ENCODE measurements at regions not wholly inside any gene's neighbourhood (a gene's known extent, or its start where the extent isn't known, plus 50 kb on each side); places are given as distances from the start of the nearest gene placed in this dataset.

DNA sequence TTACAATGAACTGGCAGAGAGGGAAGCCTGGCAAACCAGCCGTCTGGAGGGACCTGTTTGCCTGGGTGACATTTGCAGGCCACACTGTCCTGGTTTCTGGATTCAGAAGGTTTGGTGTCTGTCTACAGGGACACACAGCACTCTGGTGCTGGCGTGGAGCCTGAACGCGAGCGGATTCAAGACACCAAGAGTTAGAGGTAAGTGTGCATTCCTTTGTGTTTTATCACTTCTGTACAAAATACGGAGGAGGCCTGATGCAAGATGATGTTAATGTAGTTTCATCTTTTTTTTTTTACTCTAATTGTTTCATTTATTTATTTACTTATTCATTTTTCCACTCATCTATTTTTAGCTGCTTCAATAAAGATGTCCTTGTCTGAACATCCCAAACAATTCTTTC, 485.3 kb upstream of the ADARB2 start:
- intact Hi-C loops (cut with micrococcal nuclease) = no loop called here
- TF ChIP-seq, protein P1, sequence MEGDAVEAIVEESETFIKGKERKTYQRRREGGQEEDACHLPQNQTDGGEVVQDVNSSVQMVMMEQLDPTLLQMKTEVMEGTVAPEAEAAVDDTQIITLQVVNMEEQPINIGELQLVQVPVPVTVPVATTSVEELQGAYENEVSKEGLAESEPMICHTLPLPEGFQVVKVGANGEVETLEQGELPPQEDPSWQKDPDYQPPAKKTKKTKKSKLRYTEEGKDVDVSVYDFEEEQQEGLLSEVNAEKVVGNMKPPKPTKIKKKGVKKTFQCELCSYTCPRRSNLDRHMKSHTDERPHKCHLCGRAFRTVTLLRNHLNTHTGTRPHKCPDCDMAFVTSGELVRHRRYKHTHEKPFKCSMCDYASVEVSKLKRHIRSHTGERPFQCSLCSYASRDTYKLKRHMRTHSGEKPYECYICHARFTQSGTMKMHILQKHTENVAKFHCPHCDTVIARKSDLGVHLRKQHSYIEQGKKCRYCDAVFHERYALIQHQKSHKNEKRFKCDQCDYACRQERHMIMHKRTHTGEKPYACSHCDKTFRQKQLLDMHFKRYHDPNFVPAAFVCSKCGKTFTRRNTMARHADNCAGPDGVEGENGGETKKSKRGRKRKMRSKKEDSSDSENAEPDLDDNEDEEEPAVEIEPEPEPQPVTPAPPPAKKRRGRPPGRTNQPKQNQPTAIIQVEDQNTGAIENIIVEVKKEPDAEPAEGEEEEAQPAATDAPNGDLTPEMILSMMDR (IDR thresholded peaks at IDR 0.05; ENCODE audit: borderline replicate concordance) = no peak

DNA sequence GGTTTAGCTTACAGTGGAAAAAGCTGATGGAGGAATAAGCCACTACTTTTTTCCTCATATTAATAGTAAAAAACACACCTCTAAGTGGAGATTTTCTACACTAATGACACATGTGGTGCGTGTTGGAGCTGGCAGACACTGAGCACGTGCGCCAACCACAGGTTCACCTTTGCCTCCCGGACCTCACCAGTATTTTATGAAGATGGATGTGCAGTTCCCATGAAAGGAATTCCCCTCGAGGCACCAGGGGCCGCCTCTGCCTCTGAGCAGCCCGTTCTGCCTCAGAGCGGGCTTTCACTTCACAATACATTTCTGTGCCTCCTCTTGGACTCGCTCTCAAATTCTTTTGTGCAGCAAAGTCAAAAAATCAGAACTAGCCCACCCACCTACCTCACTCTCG, 477.5 kb upstream of the ADARB2 start:
- no peak overlapping the region for H3K27ac ChIP-seq (replicated peaks)
- no peaks in the 10 kb centered on the region for H3K4me1 ChIP-seq
- DNase-seq = no peak
- no peak overlapping the region for H3K4me3 ChIP-seq
- intact Hi-C loops (cut with micrococcal nuclease) = no loop called here
- H3K27me3 ChIP-seq (ENCODE audit: low read depth) = peaks cover 22% of the 10 kb centered on the region
- H3K9me3 ChIP-seq (replicated peaks) = no peaks in the 10 kb centered on the region
- no peaks in the 10 kb centered on the region for H3K36me3 ChIP-seq
- TF ChIP-seq, protein P1 (IDR thresholded peaks at IDR 0.05; ENCODE audit: borderline replicate concordance) = no peak

More for the DNA sequence above, 485.3 kb upstream of the ADARB2 start:
- H3K9me3 ChIP-seq (replicated peaks) = peaks cover 8% of the 10 kb centered on the region
- H3K36me3 ChIP-seq = no peaks in the 10 kb centered on the region
- no peaks in the 10 kb centered on the region for H3K27me3 ChIP-seq (ENCODE audit: low read depth)
- H3K4me3 ChIP-seq = no peak overlapping the region
- H3K27ac ChIP-seq (replicated peaks) = no peak overlapping the region
- no peak for DNase-seq
- no peaks in the 10 kb centered on the region for H3K4me1 ChIP-seq

DNA sequence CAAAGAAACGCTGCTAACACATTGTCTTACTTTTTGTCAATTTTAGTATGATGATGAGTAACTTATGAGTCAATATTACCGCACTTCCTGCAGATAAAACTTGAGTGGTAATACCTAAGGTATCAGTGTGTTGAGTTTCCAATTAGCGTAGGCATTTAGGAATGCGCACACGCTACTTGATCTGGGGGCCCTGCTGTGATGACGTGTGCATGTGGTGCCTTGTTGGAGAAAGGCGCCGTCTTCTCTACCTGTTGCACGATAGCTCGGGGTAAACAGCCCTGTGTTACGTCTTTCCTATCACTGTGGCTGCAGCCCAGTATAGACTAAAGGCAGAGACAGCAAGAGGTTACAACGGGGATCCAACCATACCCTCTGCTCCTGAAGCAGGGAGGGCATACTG, 476.8 kb upstream of the ADARB2 start:
- no peaks in the 10 kb centered on the region for H3K9me3 ChIP-seq (replicated peaks)
- no peaks in the 10 kb centered on the region for H3K36me3 ChIP-seq
- TF ChIP-seq, protein P1 (IDR thresholded peaks at IDR 0.05; ENCODE audit: borderline replicate concordance) = no peak
- H3K27ac ChIP-seq (replicated peaks) = no peak overlapping the region
- no peak for DNase-seq
- intact Hi-C loops (cut with micrococcal nuclease) = no loop called here
- H3K27me3 ChIP-seq (ENCODE audit: low read depth) = peaks cover 22% of the 10 kb centered on the region
- no peaks in the 10 kb centered on the region for H3K4me1 ChIP-seq
- no peak overlapping the region for H3K4me3 ChIP-seq

DNA sequence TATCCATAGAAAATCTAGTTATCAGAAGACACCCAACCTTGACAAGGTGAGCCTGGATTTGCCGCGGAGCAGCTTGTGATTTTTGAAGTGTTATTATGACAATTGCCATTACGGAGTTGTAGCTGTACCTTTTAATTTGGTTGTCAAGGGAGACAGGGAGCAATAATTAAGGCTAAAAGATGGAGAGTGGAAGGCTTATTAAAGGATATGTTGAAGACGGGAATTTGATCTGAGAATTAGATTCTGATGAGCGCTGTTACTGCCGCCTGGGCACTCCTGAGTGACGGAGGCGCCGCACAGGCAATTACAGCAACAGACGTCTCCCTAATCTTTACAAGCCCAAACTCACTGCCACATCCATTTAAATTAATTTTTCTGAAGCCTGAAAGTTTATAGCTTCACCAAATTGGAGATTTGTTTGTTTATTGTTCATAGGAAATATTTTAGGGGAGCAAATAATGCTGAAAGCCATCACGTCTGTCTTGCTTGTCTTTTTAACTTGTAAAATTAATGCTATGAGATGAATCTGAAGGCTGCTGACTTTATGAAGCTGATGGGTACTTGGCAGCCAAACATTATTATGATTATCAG, 475.0 kb upstream of the ADARB2 start:
- no peaks in the 10 kb centered on the region for H3K36me3 ChIP-seq
- H3K9me3 ChIP-seq (replicated peaks) = no peaks in the 10 kb centered on the region
- intact Hi-C loops (cut with micrococcal nuclease) = no loop called here
- peaks cover 26% of the 10 kb centered on the region for H3K27me3 ChIP-seq (ENCODE audit: low read depth)
- no peak for DNase-seq
- no peak overlapping the region for H3K27ac ChIP-seq (replicated peaks)
- no peak overlapping the region for H3K4me3 ChIP-seq
- TF ChIP-seq, protein P1 (IDR thresholded peaks at IDR 0.05; ENCODE audit: borderline replicate concordance) = no peak
- H3K4me1 ChIP-seq = no peaks in the 10 kb centered on the region

DNA sequence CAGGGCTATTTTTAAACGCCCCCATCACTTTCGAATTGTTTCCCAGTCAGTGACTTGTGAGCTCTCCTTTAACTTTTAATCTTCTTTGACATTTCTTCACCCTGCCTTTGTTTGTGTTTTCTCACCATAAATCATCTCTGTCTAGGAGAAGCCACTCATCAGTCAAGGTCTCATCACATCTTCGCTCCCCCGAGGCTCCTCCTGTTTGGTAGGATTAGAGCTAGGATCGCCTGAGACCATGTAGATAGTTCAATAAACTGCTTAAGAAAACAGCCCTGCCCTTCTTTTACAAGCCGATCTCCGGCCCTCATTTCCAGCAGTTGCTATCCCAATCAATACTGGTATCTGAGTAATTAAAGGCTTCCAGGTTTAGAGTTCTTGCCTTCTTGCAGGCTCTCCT, 472.8 kb upstream of the ADARB2 start:
- DNase-seq = no peak
- Histone ChIP-seq H3K36me3 (no peaks in the 10 kb centered on the region), H3K4me1 (no peaks in the 10 kb centered on the region), H3K9me3 (replicated peaks) (no peaks in the 10 kb centered on the region), H3K4me3 (no peak overlapping the region), H3K27ac (replicated peaks) (no peak overlapping the region), H3K27me3 (ENCODE audit: low read depth) (peaks cover 23% of the 10 kb centered on the region)
- TF ChIP-seq, protein P1 (IDR thresholded peaks at IDR 0.05; ENCODE audit: borderline replicate concordance) = no peak
- intact Hi-C loops (cut with micrococcal nuclease) = no loop called here

Measured in left ventricle myocardium inferior (tissue), 1 donor.